Activated CD4-positive, alpha-beta T cell treated with anti-CD3 and anti-CD28 coated beads, Interleukin-2, amount 10 ng/mL, durations not matched to agents 24 days and 14 days (primary cell): ENCODE measurements at regions not wholly inside any gene's neighbourhood (a gene's known extent, or its start where the extent isn't known, plus 50 kb on each side); places are given as distances from the start of the nearest gene placed in this dataset.

ENCODE experiments used
- DNase-seq: peaks from one replicate; pipeline ENCODE4 v3.0.0; 2022
- H3K27ac Mint-ChIP-seq: one replicate; pipeline ENCODE4 v1.8.0; 2022; ENCODE audit warnings: mild to moderate bottlenecking, mixed read lengths
- H3K27me3 Mint-ChIP-seq: one replicate; pipeline ENCODE4 v1.8.0; 2022; ENCODE audit warnings: mixed read lengths
- H3K36me3 Mint-ChIP-seq: one replicate; pipeline ENCODE4 v1.8.0; 2022; ENCODE audit warnings: low read depth, mild to moderate bottlenecking, mixed read lengths
- H3K4me1 Mint-ChIP-seq: one replicate; pipeline ENCODE4 v1.8.0; 2021; ENCODE audit warnings: mixed read lengths
- H3K4me3 Mint-ChIP-seq: one replicate; pipeline ENCODE4 v1.8.0; 2022; ENCODE audit warnings: mild to moderate bottlenecking, moderate library complexity, mixed read lengths
- H3K9me3 Mint-ChIP-seq: one replicate; pipeline ENCODE4 v1.8.0; 2021; ENCODE audit warnings: mixed read lengths
- intact Hi-C: fragments of 100-400 bp; cut with micrococcal nuclease; formaldehyde crosslinking; loops from one replicate; pipeline ENCODE4 v1.15.1; 2023

GRCh38 chr7:46003896-46004875 is 83.1 kb upstream of the IGFBP3 start:
- intact Hi-C loops: no loop called here
- Mint-ChIP-seq H3K27me3 (no peaks in the 10 kb centered on the region), H3K36me3 (no peaks in the 10 kb centered on the region), H3K4me1 (no peaks in the 10 kb centered on the region), H3K4me3 (no peak overlapping the region), H3K9me3 (peaks cover 1% of the 10 kb centered on the region), H3K27ac (no peak overlapping the region)
- DNase-seq: no peak

- Mint-ChIP-seq H3K27me3 (no peaks in the 10 kb centered on the region), H3K4me3 (no peak overlapping the region), H3K36me3 (no peaks in the 10 kb centered on the region), H3K9me3 (peaks cover 6% of the 10 kb centered on the region), H3K27ac (no peak overlapping the region), H3K4me1 (no peaks in the 10 kb centered on the region)
- DNase-seq: no peak
- intact Hi-C loops: no loop called here
Measured at GRCh38 chr7:46003161-46003560, 82.1 kb upstream of the IGFBP3 start.

- H3K9me3 Mint-ChIP-seq: peaks cover 11% of the 10 kb centered on the region
- no peaks in the 10 kb centered on the region for H3K4me1 Mint-ChIP-seq
- H3K27ac Mint-ChIP-seq: no peak overlapping the region
- H3K4me3 Mint-ChIP-seq: no peak overlapping the region
- DNase-seq: no peak
- intact Hi-C loops: no loop called here
- H3K27me3 Mint-ChIP-seq: no peaks in the 10 kb centered on the region
- H3K36me3 Mint-ChIP-seq: no peaks in the 10 kb centered on the region
Measured at GRCh38 chr7:46000513-46000912, 79.4 kb upstream of the IGFBP3 start.

- intact Hi-C loops: no loop called here
- H3K27me3 Mint-ChIP-seq: no peaks in the 10 kb centered on the region
Measured at GRCh38 chr7:45999541-45999940, 78.5 kb upstream of the IGFBP3 start.

GRCh38 chr7:45998506-45998905 is 77.4 kb upstream of the IGFBP3 start:
- intact Hi-C loops: no loop called here
- H3K36me3 Mint-ChIP-seq: no peaks in the 10 kb centered on the region
- no peak overlapping the region for H3K27ac Mint-ChIP-seq

More at GRCh38 chr7:45999541-45999940, 78.5 kb upstream of the IGFBP3 start:
- Mint-ChIP-seq H3K9me3 (peaks cover 11% of the 10 kb centered on the region), H3K27ac (no peak overlapping the region), H3K4me1 (no peaks in the 10 kb centered on the region), H3K4me3 (no peak overlapping the region), H3K36me3 (no peaks in the 10 kb centered on the region)
- no peak for DNase-seq

GRCh38 chr7:45993621-45994020 is 72.5 kb upstream of the IGFBP3 start:
- DNase-seq: no peak
- no peaks in the 10 kb centered on the region for H3K36me3 Mint-ChIP-seq
- intact Hi-C loops: no loop called here

More at GRCh38 chr7:45998506-45998905, 77.4 kb upstream of the IGFBP3 start:
- Mint-ChIP-seq H3K9me3 (peaks cover 11% of the 10 kb centered on the region), H3K27me3 (no peaks in the 10 kb centered on the region), H3K4me3 (no peak overlapping the region), H3K4me1 (no peaks in the 10 kb centered on the region)
- no peak for DNase-seq

GRCh38 chr7:45992826-45993225 is 71.8 kb upstream of the IGFBP3 start:
- Mint-ChIP-seq H3K36me3 (no peaks in the 10 kb centered on the region), H3K4me1 (no peaks in the 10 kb centered on the region), H3K27ac (no peak overlapping the region), H3K9me3 (peaks cover 1% of the 10 kb centered on the region), H3K27me3 (no peaks in the 10 kb centered on the region), H3K4me3 (no peak overlapping the region)
- DNase-seq: no peak
- intact Hi-C loops: no loop called here

More at GRCh38 chr7:45993621-45994020, 72.5 kb upstream of the IGFBP3 start:
- H3K9me3 Mint-ChIP-seq: peaks cover 7% of the 10 kb centered on the region
- H3K4me3 Mint-ChIP-seq: no peak overlapping the region
- no peaks in the 10 kb centered on the region for H3K4me1 Mint-ChIP-seq
- H3K27me3 Mint-ChIP-seq: no peaks in the 10 kb centered on the region
- no peak overlapping the region for H3K27ac Mint-ChIP-seq

- no peak overlapping the region for H3K27ac Mint-ChIP-seq
- no peaks in the 10 kb centered on the region for H3K36me3 Mint-ChIP-seq
- H3K4me1 Mint-ChIP-seq: no peaks in the 10 kb centered on the region
- no peaks in the 10 kb centered on the region for H3K27me3 Mint-ChIP-seq
- no peak overlapping the region for H3K4me3 Mint-ChIP-seq
- intact Hi-C loops: no loop called here
- DNase-seq: peak; percentile 9
- H3K9me3 Mint-ChIP-seq: no peaks in the 10 kb centered on the region
Measured at GRCh38 chr7:45990276-45990675, 69.2 kb upstream of the IGFBP3 start.

- H3K27me3 Mint-ChIP-seq: no peaks in the 10 kb centered on the region
- DNase-seq: peak; percentile 36
- no peaks in the 10 kb centered on the region for H3K9me3 Mint-ChIP-seq
- intact Hi-C loops: no loop called here
- no peaks in the 10 kb centered on the region for H3K36me3 Mint-ChIP-seq
- H3K27ac Mint-ChIP-seq: no peak overlapping the region
- H3K4me1 Mint-ChIP-seq: no peaks in the 10 kb centered on the region
- no peak overlapping the region for H3K4me3 Mint-ChIP-seq
Measured at GRCh38 chr7:45988405-45989057, 67.5 kb upstream of the IGFBP3 start.

GRCh38 chr7:45987521-45988290 is 66.6 kb upstream of the IGFBP3 start:
- no peaks in the 10 kb centered on the region for H3K36me3 Mint-ChIP-seq

GRCh38 chr7:45986355-45987298 is 65.6 kb upstream of the IGFBP3 start:
- H3K27me3 Mint-ChIP-seq: no peaks in the 10 kb centered on the region
- no peaks in the 10 kb centered on the region for H3K9me3 Mint-ChIP-seq
- no peaks in the 10 kb centered on the region for H3K36me3 Mint-ChIP-seq
- intact Hi-C loops: no loop called here
- no peak overlapping the region for H3K4me3 Mint-ChIP-seq
- no peaks in the 10 kb centered on the region for H3K4me1 Mint-ChIP-seq
- H3K27ac Mint-ChIP-seq: no peak overlapping the region
- DNase-seq: no peak

More at GRCh38 chr7:45987521-45988290, 66.6 kb upstream of the IGFBP3 start:
- no peaks in the 10 kb centered on the region for H3K27me3 Mint-ChIP-seq
- no peak overlapping the region for H3K27ac Mint-ChIP-seq
- no peaks in the 10 kb centered on the region for H3K4me1 Mint-ChIP-seq
- H3K4me3 Mint-ChIP-seq: no peak overlapping the region
- no peaks in the 10 kb centered on the region for H3K9me3 Mint-ChIP-seq
- DNase-seq: peak; percentile 44
- intact Hi-C loops: no loop called here

- DNase-seq: no peak
- Mint-ChIP-seq H3K27ac (no peak overlapping the region), H3K4me3 (no peak overlapping the region), H3K27me3 (no peaks in the 10 kb centered on the region), H3K4me1 (no peaks in the 10 kb centered on the region), H3K9me3 (no peaks in the 10 kb centered on the region), H3K36me3 (no peaks in the 10 kb centered on the region)
- intact Hi-C loops: no loop called here
Measured at GRCh38 chr7:45985902-45986301, 64.8 kb upstream of the IGFBP3 start.
